Testis (tissue), 2 donors: ENCODE measurements at regions not wholly inside any gene's neighbourhood (a gene's known extent, or its start where the extent isn't known, plus 50 kb on each side); places are given as distances from the start of the nearest gene placed in this dataset.

Source experiments
- DNase-seq: peaks from one replicate; pipeline ENCODE4 v3.0.0-alpha.2; 2019
- H3K27ac ChIP-seq, 2 donors: fragments of 200-600 bp; sonication (generic); one replicate each; pipeline ENCODE4 v1.5.1; 2019
- H3K27me3 ChIP-seq: fragments of 200-600 bp; sonication (generic); one replicate; pipeline ENCODE4 v1.5.1; 2019
- H3K36me3 ChIP-seq: fragments of 200-600 bp; sonication (generic); one replicate; pipeline ENCODE4 v1.5.1; 2017; ENCODE audit warnings: low read depth; ENCODE audit errors: missing control alignments
- H3K4me1 ChIP-seq: fragments of 200-600 bp; sonication (generic); one replicate; pipeline ENCODE4 v1.5.1; 2019
- H3K4me3 ChIP-seq, 2 donors: fragments of 200-600 bp; sonication (generic); one replicate each; pipeline ENCODE4 v1.5.1; 2017 to 2019
- H3K9me3 ChIP-seq: fragments of 200-600 bp; sonication (generic); one replicate; pipeline ENCODE4 v1.5.1; 2017
- POLR2A ChIP-seq: fragments of 450-650 bp; IDR thresholded peaks from one replicate; pipeline ENCODE4 v1.6.1; 2017; ENCODE audit warnings: antibody characterized with exemption, mild to moderate bottlenecking, moderate library complexity
- WGBS, 2 donors: methylation state at CpG; one replicate each; pipeline ENCODE4 v1.1.5; 2018; 5-methylcytosine and 5-hydroxymethylcytosine counted together
- intact Hi-C: fragments of 100-400 bp; cut with DNase I; formaldehyde crosslinking; loops from one replicate; pipeline ENCODE4 v1.15.1; 2023; ENCODE audit warnings: low total_unique reads
- TF ChIP-seq, protein P1 (sequence below), 3 experiments: fragments of 450-650 bp in 2 of 3; fragments of 200-600 bp in 1 of 3; sonication (generic) in 1 of 3; IDR thresholded peaks; one replicate each; pipeline ENCODE4 v1.5.1; 2016 to 2019; ENCODE audit warnings: antibody characterized with exemption in 3 of 3, mild to moderate bottlenecking in 2 of 3, moderate library complexity in 1 of 3

DNA sequence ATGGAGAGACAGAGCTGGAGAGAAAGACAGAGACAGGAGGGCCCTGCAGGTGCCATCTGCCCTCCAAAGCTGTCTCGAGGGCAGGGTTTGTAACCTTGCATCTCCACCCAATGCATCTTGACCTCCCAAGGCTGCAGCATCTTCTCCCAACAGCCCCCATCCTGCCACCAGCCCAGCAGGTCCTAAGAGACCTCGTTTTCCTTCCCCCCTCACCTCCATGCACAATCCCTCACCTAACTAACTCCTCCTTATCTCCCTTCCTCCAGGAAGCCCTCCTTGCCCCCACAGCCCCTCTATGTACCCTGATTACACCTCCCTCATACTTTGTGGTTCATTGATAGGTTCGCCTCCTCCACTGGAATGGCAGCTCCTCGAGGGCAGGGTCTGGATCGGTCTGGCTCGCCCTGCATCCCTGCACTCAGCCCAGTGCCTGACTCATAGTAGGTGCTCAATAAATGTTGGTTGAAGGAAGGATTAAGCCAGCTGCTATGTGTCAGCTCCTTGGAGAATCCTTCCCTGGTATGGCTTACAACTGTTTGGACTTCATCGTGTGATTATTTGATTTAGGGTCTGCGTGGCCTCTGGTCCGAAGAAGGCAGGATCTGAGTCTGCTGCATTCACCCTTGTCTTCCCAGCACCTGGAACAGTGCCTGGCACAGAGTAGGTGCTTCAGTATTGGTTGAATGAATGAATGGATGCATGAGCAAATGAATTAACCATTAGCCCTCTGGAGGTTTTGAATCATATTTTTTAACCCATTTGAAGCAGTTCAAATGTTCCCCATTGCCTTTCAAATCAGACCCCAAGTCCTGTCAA lies 105.6 kb upstream of the PTPN1 start:
- no peaks in the 10 kb centered on the region for H3K27me3 ChIP-seq
- intact Hi-C loops: no loop called here
- TF ChIP-seq, protein P1, sequence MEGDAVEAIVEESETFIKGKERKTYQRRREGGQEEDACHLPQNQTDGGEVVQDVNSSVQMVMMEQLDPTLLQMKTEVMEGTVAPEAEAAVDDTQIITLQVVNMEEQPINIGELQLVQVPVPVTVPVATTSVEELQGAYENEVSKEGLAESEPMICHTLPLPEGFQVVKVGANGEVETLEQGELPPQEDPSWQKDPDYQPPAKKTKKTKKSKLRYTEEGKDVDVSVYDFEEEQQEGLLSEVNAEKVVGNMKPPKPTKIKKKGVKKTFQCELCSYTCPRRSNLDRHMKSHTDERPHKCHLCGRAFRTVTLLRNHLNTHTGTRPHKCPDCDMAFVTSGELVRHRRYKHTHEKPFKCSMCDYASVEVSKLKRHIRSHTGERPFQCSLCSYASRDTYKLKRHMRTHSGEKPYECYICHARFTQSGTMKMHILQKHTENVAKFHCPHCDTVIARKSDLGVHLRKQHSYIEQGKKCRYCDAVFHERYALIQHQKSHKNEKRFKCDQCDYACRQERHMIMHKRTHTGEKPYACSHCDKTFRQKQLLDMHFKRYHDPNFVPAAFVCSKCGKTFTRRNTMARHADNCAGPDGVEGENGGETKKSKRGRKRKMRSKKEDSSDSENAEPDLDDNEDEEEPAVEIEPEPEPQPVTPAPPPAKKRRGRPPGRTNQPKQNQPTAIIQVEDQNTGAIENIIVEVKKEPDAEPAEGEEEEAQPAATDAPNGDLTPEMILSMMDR (IDR thresholded peaks at IDR 0.05): no peak
- TF ChIP-seq POLR2A: no peak
- peak overlapping the region; percentile 11 to 64 for H3K27ac ChIP-seq
- no peaks in the 10 kb centered on the region for H3K36me3 ChIP-seq
- H3K4me3 ChIP-seq: no peak overlapping the region
- peaks cover 26% of the 10 kb centered on the region for H3K4me1 ChIP-seq
- 80 to 91% methylated on average over 9 of the region's 9 CpGs for WGBS, 2 donors
- no peaks in the 10 kb centered on the region for H3K9me3 ChIP-seq
- DNase-seq: no peak

- H3K27me3 ChIP-seq: no peaks in the 10 kb centered on the region
- H3K36me3 ChIP-seq: no peaks in the 10 kb centered on the region
- WGBS, 2 donors: 65 to 69% methylated on average over 9 to 10 of the region's 10 CpGs
- H3K4me3 ChIP-seq: no peak overlapping the region
- peak; percentile 53 for DNase-seq
- peak overlapping the region in 1 of 2 donors; percentile 64 for H3K27ac ChIP-seq
- no peaks in the 10 kb centered on the region for H3K9me3 ChIP-seq
- TF ChIP-seq, protein P1 (IDR thresholded peaks at IDR 0.05): no peak
- no peak for TF ChIP-seq POLR2A
- intact Hi-C loops: no loop called here
- H3K4me1 ChIP-seq: peaks cover 20% of the 10 kb centered on the region
These were observed 104.8 kb upstream of the PTPN1 start for GRCh38 chr20:50405235-50405914.

- TF ChIP-seq POLR2A: no peak
- TF ChIP-seq, protein P1 (IDR thresholded peaks at IDR 0.05): no peak
- 78 to 79% methylated on average over 6 of the region's 6 CpGs for WGBS, 2 donors
- Histone ChIP-seq H3K4me1 (peaks cover 15% of the 10 kb centered on the region), H3K27me3 (no peaks in the 10 kb centered on the region), H3K27ac (peak overlapping the region in 1 of 2 donors; percentile 64), H3K4me3 (no peak overlapping the region), H3K9me3 (no peaks in the 10 kb centered on the region), H3K36me3 (no peaks in the 10 kb centered on the region)
- intact Hi-C loops: no loop called here
- no peak for DNase-seq
These were observed 104.1 kb upstream of the PTPN1 start for GRCh38 chr20:50405915-50406609.

- WGBS, 2 donors: 86 to 95% methylated on average over 9 of the region's 9 CpGs
- Histone ChIP-seq H3K9me3 (no peaks in the 10 kb centered on the region), H3K36me3 (no peaks in the 10 kb centered on the region), H3K27ac (no peak overlapping the region), H3K4me3 (no peak overlapping the region), H3K27me3 (no peaks in the 10 kb centered on the region), H3K4me1 (peaks cover 15% of the 10 kb centered on the region)
- DNase-seq: no peak
- intact Hi-C loops: no loop called here
- TF ChIP-seq, protein P1 (IDR thresholded peaks at IDR 0.05): no peak
- TF ChIP-seq POLR2A: no peak
These were observed 103.5 kb upstream of the PTPN1 start for GRCh38 chr20:50406610-50407136.
